ENCODE measurements at regions not wholly inside any gene's neighbourhood (a gene's known extent, or its start where the extent isn't known, plus 50 kb on each side); places are given as distances from the start of the nearest gene placed in this dataset.

DNA sequence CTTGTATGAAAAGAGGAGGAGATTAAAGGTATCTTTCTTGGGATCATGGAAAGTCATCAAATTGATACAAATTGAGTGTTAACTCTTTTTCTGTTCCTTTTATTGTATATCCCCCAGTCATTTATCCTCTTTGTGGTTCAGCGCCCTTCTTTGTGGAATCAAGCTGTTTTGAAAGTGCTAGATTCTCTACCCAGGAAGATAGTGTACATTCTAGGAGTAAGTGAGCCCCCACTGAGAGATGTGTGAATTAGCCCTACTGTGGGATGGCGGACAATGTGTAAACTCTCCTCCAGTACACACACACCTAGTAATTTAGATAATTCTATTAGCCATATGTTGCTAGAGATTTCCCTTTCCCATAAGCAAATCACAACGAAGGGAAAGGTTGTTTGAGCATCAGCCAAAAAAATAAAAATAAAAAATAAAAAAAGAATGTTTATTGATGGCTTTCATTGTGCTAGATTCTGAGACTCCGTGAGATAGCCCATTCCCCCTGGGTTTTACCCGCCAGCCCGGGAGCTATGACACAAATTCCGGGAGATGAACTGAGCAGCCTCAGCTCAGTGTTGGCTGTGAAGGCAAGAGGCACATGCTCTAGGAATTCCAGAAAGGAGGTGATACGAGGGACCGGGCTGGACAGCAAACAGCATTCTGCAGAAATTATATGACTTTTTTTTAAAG lies 378.4 kb upstream of the RUNX1 start:
- TF ChIP-seq, protein P1, sequence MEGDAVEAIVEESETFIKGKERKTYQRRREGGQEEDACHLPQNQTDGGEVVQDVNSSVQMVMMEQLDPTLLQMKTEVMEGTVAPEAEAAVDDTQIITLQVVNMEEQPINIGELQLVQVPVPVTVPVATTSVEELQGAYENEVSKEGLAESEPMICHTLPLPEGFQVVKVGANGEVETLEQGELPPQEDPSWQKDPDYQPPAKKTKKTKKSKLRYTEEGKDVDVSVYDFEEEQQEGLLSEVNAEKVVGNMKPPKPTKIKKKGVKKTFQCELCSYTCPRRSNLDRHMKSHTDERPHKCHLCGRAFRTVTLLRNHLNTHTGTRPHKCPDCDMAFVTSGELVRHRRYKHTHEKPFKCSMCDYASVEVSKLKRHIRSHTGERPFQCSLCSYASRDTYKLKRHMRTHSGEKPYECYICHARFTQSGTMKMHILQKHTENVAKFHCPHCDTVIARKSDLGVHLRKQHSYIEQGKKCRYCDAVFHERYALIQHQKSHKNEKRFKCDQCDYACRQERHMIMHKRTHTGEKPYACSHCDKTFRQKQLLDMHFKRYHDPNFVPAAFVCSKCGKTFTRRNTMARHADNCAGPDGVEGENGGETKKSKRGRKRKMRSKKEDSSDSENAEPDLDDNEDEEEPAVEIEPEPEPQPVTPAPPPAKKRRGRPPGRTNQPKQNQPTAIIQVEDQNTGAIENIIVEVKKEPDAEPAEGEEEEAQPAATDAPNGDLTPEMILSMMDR (IDR thresholded peaks at IDR 0.05; ENCODE audit: low read depth, low read length) = no peak
- DNase-seq (ENCODE audit: low read depth, low spot score) = no peak
- in situ Hi-C loops (cut with HindIII; ENCODE audit: low sequenced_read_pairs) = no loop called here
- no peak overlapping the region for H3K4me3 ChIP-seq (ENCODE audit: low read depth, low read length)

DNA sequence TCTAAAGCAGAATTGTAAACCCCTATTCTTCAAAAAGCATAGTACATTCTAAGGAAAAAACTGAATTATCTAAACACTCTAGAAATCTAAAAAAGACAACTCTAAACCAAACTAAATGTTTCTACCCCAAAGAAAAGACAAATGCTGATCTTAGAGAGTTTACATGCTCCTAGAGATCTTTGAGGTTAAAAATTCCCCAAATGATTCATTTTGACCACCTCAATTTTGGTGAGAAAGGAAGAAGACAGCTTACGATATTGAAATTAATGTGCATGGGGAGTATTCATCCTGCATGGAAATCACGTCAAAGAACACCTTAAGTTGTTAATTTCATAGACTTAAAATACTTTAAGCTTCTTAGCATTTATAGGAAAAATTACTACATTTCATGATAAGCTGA lies 377.8 kb upstream of the RUNX1 start:
- no peak for DNase-seq (ENCODE audit: low read depth, low spot score)
- in situ Hi-C loops (cut with HindIII; ENCODE audit: low sequenced_read_pairs) = no loop called here
- H3K4me3 ChIP-seq (ENCODE audit: low read depth, low read length) = no peak overlapping the region
- TF ChIP-seq, protein P1 (IDR thresholded peaks at IDR 0.05; ENCODE audit: low read depth, low read length) = no peak

DNA sequence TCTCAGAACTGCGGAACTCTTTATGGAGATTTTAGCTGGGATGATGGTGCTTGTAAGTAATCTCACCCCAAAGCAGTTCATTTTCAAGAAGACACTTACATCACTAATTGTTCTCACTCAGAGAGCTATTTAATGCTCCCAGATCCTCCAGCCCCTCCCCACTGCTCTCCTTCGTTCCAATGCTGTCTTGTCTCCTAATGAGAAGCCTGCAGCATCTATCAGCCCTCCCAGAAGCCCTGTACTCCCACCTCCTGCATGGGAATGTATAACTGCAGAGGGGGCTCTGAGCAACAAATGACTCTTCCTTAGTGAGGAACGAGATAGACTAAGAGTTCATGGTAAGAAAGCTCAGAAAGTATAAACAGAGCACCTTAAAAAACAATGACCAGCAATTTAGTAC lies 377.4 kb upstream of the RUNX1 start:
- H3K4me3 ChIP-seq (ENCODE audit: low read depth, low read length) = no peak overlapping the region
- TF ChIP-seq, protein P1 (IDR thresholded peaks at IDR 0.05; ENCODE audit: low read depth, low read length) = no peak
- DNase-seq (ENCODE audit: low read depth, low spot score) = no peak
- in situ Hi-C loops (cut with HindIII; ENCODE audit: low sequenced_read_pairs) = no loop called here

GRCh38 chr21:35424122-35424521 lies 375.0 kb upstream of the RUNX1 start:
- DNase-seq (ENCODE audit: low read depth, low spot score) = no peak
- H3K4me3 ChIP-seq (ENCODE audit: low read depth, low read length) = no peak overlapping the region
- TF ChIP-seq, protein P1 (IDR thresholded peaks at IDR 0.05; ENCODE audit: low read depth, low read length) = no peak
- in situ Hi-C loops (cut with HindIII; ENCODE audit: low sequenced_read_pairs) = no loop called here

DNA sequence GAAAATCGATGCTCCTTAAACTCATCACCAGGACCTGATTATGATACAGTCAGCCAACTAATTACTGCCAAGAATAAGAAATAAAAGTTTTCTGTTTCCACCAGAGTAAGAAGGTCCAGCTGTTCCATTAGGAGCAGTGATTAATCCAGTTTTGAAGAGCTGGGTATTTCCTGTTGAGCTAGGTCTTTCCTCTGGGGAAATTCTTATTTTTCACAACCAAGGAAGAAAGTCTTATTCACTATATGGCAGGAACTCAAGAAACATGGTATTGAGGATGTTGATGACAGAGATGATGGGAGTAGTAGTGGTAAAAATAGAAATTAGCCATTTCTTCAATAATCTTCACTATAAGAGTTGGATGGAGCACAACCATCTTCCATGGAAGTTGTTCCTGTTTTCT lies 374.6 kb upstream of the RUNX1 start:
- TF ChIP-seq, protein P1 (IDR thresholded peaks at IDR 0.05; ENCODE audit: low read depth, low read length) = no peak
- H3K4me3 ChIP-seq (ENCODE audit: low read depth, low read length) = no peak overlapping the region
- peak; percentile 21 for DNase-seq (ENCODE audit: low read depth, low spot score)
- in situ Hi-C loops (cut with HindIII; ENCODE audit: low sequenced_read_pairs) = no loop called here

GRCh38 chr21:35422011-35422410 lies 372.9 kb upstream of the RUNX1 start:
- in situ Hi-C loops (cut with HindIII; ENCODE audit: low sequenced_read_pairs) = no loop called here
- DNase-seq (ENCODE audit: low read depth, low spot score) = no peak
- no peak overlapping the region for H3K4me3 ChIP-seq (ENCODE audit: low read depth, low read length)
- TF ChIP-seq, protein P1 (IDR thresholded peaks at IDR 0.05; ENCODE audit: low read depth, low read length) = no peak
